Chondrocyte (in vitro differentiated cells): ENCODE measurements at regions not wholly inside any gene's neighbourhood (a gene's known extent, or its start where the extent isn't known, plus 50 kb on each side); places are given as distances from the start of the nearest gene placed in this dataset.

Experiments
- DNase-seq: peaks from one replicate; pipeline ENCODE4 v3.0.0; 2021; ENCODE audit warnings: mixed read lengths, low spot score
- H3K27ac Mint-ChIP-seq: one replicate; pipeline ENCODE4 v1.8.0; 2021; ENCODE audit warnings: mild to moderate bottlenecking, moderate library complexity, mixed read lengths; ENCODE audit not compliant: unreplicated experiment
- H3K27me3 Mint-ChIP-seq: 2 replicates; pipeline ENCODE4 v1.8.0; 2021; ENCODE audit warnings: low read depth, mixed read lengths
- H3K36me3 Mint-ChIP-seq: 2 replicates; pipeline ENCODE4 v1.8.0; 2021; ENCODE audit warnings: low read depth, mixed read lengths
- H3K4me1 Mint-ChIP-seq: 2 replicates; pipeline ENCODE4 v1.8.0; 2021; ENCODE audit warnings: low read depth, mild to moderate bottlenecking, mixed read lengths
- H3K4me3 Mint-ChIP-seq: one replicate; pipeline ENCODE4 v1.8.0; 2021; ENCODE audit warnings: mild to moderate bottlenecking, moderate library complexity, mixed read lengths; ENCODE audit not compliant: unreplicated experiment
- H3K9me3 Mint-ChIP-seq: 2 replicates; pipeline ENCODE4 v1.8.0; 2021; ENCODE audit warnings: low read depth, mixed read lengths
- TF ChIP-seq, protein P1 (sequence below): fragments of 200-600 bp; sonication (generic); IDR thresholded peaks from 2 replicates; pipeline ENCODE4 v1.5.0; 2021; ENCODE audit warnings: antibody characterized with exemption, mild to moderate bottlenecking, moderate library complexity

DNA sequence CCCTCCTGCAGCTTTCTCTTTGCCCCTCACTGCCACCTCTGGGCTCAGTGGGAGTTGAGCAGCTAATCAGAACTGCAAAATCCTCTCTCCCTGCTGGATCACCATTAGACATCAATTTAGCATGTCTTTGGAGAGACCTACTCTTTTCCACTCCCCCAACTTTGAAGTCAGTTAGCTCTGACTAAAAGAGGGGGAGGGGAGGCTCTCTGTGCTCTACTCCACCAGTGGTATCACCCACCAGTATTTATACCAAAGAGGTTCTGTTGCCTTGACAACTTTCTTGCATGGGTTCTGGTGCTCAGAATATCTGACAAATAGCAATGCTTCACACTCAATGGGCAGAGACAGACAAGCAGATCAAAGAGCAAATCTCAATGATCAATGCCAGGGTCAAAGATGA, 146.2 kb upstream of the ROPN1 start:
- no peak overlapping the region for H3K4me3 Mint-ChIP-seq
- no peaks in the 10 kb centered on the region for H3K27me3 Mint-ChIP-seq
- TF ChIP-seq, protein P1, sequence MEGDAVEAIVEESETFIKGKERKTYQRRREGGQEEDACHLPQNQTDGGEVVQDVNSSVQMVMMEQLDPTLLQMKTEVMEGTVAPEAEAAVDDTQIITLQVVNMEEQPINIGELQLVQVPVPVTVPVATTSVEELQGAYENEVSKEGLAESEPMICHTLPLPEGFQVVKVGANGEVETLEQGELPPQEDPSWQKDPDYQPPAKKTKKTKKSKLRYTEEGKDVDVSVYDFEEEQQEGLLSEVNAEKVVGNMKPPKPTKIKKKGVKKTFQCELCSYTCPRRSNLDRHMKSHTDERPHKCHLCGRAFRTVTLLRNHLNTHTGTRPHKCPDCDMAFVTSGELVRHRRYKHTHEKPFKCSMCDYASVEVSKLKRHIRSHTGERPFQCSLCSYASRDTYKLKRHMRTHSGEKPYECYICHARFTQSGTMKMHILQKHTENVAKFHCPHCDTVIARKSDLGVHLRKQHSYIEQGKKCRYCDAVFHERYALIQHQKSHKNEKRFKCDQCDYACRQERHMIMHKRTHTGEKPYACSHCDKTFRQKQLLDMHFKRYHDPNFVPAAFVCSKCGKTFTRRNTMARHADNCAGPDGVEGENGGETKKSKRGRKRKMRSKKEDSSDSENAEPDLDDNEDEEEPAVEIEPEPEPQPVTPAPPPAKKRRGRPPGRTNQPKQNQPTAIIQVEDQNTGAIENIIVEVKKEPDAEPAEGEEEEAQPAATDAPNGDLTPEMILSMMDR, result no peak
- no peak overlapping the region for H3K27ac Mint-ChIP-seq
- no peaks in the 10 kb centered on the region for H3K36me3 Mint-ChIP-seq
- H3K9me3 Mint-ChIP-seq, result no peaks in the 10 kb centered on the region
- DNase-seq, result no peak
- H3K4me1 Mint-ChIP-seq, result no peaks in the 10 kb centered on the region

DNA sequence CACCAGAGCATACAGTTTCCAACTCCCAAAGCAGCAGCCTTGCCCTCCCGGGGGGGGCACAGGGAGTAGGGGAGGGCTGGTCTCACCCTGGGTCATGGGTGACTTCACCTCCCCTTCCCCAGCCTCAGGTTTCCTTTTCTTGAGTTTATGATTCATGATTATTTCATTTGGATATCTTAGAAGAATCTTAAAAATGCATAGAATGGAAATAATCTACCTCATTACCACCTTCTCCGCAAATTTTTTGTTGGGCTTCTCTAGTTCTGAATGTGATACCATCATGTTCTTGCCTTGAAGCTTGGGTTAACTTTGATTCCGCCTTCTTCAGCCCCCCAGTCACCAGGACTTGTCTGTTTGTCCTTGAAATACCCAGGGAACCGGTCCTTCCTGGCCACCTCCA, 148.8 kb upstream of the ROPN1 start:
- Mint-ChIP-seq H3K9me3 (no peaks in the 10 kb centered on the region), H3K36me3 (no peaks in the 10 kb centered on the region), H3K4me3 (no peak overlapping the region), H3K27ac (no peak overlapping the region), H3K4me1 (peaks cover 7% of the 10 kb centered on the region), H3K27me3 (no peaks in the 10 kb centered on the region)
- no peak for DNase-seq
- TF ChIP-seq, protein P1, result no peak

DNA sequence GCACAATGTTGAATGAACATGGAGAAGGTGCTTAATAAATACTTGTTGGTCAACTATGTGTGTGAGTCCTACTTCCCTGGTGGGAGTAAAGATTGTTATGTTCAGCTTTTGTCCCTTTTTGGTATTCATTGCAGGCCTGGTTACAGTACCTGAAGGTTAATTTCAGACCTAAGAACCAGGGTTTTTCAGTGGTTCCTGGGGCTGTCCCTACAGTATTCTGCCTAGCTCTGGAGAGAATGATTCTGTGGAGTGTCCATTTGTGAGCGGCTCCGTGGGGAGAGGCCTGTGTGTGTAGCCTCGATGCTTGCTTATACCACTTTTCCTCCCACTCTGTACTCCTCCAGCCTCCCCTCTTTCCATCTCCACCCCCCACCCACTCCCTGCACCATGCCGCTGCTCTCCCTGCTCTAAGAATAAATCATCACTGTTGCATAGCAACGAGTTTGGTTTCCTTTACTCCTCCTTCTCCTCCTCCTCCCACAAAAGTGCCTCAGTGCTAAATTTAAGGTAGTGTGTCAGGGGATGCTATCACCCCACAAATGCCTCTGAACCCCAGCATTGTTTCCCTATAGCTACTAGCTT, 150.6 kb upstream of the ROPN1 start:
- TF ChIP-seq, protein P1, result no peak
- Mint-ChIP-seq H3K9me3 (peaks cover 3% of the 10 kb centered on the region), H3K27me3 (no peaks in the 10 kb centered on the region), H3K4me3 (no peak overlapping the region), H3K27ac (no peak overlapping the region), H3K4me1 (peaks cover 7% of the 10 kb centered on the region), H3K36me3 (no peaks in the 10 kb centered on the region)
- DNase-seq, result no peak

DNA sequence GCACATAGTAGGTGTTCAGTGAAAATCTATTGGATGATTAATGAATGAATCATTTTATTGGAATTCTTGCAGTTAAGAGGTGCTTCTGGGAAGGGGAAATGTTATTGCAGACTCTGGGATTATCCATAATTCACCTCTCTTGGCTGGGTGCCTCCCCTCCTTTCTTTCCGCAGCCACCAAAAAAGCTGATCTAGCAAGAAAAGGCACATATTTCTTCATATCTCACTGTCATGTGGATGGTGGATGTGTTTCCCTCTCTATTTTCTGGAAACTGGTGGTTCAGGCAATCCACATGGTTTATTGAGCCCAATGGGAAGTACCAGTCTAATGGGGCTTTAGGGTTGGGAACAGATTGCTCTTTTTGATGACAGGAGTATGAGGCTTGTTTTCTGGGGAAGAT, 151.1 kb upstream of the ROPN1 start:
- H3K4me1 Mint-ChIP-seq, result peaks cover 7% of the 10 kb centered on the region
- TF ChIP-seq, protein P1, result no peak
- H3K27ac Mint-ChIP-seq, result no peak overlapping the region
- no peaks in the 10 kb centered on the region for H3K36me3 Mint-ChIP-seq
- H3K27me3 Mint-ChIP-seq, result no peaks in the 10 kb centered on the region
- peaks cover 4% of the 10 kb centered on the region for H3K9me3 Mint-ChIP-seq
- H3K4me3 Mint-ChIP-seq, result no peak overlapping the region
- DNase-seq, result no peak

DNA sequence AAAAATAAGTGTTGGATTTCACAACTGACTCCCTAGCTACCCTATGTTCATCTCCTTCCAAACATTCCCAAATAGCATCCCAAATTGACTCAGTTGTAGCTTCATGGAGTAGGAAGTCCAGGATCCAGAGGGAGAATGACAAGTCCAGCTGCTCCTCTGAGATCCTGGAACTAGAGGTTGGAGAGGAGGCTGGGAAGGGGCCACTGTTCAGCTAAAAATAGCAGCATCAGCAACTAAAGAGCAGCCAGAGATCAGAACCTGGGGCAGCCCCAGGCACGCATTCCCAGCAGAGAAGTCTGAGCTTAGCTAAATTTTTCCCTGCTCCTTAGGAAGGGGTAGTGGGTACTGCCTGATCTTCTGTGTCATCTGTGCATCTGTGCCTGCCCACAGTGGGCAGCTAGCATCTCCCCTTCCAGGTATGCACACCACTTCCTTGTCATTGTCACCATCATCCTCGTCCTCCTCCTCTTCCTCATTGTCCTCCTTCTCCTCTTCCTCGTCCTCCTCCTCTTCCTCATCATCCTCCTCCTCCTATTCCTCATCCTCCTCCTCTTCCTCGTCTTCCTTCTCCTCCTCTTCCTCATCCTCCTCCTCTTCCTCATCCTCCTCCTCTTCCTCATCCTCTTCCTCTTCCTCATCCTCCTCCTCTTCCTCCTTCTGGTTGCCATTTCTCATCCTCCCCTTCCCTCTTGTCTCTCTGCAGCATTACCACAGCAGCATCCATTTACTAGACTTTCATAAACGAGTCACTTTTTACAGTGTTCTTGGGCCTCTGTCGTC, 152.3 kb upstream of the ROPN1 start:
- H3K4me1 Mint-ChIP-seq, result peaks cover 7% of the 10 kb centered on the region
- no peaks in the 10 kb centered on the region for H3K27me3 Mint-ChIP-seq
- H3K27ac Mint-ChIP-seq, result no peak overlapping the region
- peaks cover 4% of the 10 kb centered on the region for H3K9me3 Mint-ChIP-seq
- TF ChIP-seq, protein P1, result no peak
- DNase-seq, result no peak
- no peaks in the 10 kb centered on the region for H3K36me3 Mint-ChIP-seq
- no peak overlapping the region for H3K4me3 Mint-ChIP-seq
